ENCODE measurements at regions not wholly inside any gene's neighbourhood (a gene's known extent, or its start where the extent isn't known, plus 50 kb on each side); places are given as distances from the start of the nearest gene placed in this dataset.

DNA sequence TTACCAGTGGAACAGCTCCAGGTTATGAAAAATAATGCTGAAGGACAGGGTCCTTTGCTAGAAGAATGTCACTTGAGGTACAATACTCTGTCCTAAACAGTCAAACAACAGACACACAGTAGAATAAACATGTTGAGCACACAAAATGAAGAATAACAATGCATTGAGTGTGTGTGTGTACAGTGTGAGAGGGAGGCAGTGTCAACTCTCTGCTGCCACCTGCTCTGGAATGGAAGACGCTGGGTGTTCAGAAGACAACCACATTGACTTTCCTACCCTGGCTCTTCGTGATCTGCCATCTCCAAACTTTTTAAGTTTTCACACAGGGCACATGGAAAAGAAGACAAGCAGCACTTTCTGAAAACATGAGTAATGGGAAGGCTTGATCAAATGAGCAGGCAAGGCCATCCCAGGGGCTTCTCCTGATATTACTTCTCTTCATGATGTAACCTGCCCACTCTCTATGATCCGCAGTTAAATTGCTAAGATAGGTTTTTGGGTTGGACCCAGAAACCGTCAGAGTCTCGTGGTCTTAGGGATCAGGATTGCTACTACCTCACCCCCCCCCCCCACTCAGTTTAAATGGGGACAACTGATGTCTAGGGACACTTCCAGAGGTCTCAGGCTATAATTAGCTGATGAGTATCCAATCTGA lies 533.2 kb upstream of the TNP1 start:
- POLR2A ChIA-PET = no interaction called here
- DNase-seq (ENCODE audit: extremely low spot score) = no peak

GRCh38 chr2:217387776-217388387 lies 528.0 kb upstream of the TNP1 start:
- ChIA-PET CTCF (no interaction called here), POLR2A (no interaction called here)
- no peak for DNase-seq (ENCODE audit: extremely low spot score)
- TF ChIP-seq, protein P1, sequence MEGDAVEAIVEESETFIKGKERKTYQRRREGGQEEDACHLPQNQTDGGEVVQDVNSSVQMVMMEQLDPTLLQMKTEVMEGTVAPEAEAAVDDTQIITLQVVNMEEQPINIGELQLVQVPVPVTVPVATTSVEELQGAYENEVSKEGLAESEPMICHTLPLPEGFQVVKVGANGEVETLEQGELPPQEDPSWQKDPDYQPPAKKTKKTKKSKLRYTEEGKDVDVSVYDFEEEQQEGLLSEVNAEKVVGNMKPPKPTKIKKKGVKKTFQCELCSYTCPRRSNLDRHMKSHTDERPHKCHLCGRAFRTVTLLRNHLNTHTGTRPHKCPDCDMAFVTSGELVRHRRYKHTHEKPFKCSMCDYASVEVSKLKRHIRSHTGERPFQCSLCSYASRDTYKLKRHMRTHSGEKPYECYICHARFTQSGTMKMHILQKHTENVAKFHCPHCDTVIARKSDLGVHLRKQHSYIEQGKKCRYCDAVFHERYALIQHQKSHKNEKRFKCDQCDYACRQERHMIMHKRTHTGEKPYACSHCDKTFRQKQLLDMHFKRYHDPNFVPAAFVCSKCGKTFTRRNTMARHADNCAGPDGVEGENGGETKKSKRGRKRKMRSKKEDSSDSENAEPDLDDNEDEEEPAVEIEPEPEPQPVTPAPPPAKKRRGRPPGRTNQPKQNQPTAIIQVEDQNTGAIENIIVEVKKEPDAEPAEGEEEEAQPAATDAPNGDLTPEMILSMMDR (IDR thresholded peaks at IDR 0.05; ENCODE audit: control extremely low read depth, extremely low read depth, low read depth, missing control alignments) = no peak

More for the DNA sequence above, 533.2 kb upstream of the TNP1 start:
- TF ChIP-seq, protein P1 (IDR thresholded peaks at IDR 0.05; ENCODE audit: control extremely low read depth, extremely low read depth, low read depth, missing control alignments) = no peak
- CTCF ChIA-PET = interaction anchor here (2.0 kb wide), 1 partner anchor 10 kb away, joined by 9 read pairs; no protein-coding TSS in a partner anchor

- TF ChIP-seq, protein P1 (IDR thresholded peaks at IDR 0.05; ENCODE audit: control extremely low read depth, extremely low read depth, low read depth, missing control alignments) = no peak
- DNase-seq (ENCODE audit: extremely low spot score) = no peak
- ChIA-PET POLR2A (no interaction called here), CTCF (no interaction called here)
These were observed 526.2 kb upstream of the TNP1 start for GRCh38 chr2:217386041-217386440.

DNA sequence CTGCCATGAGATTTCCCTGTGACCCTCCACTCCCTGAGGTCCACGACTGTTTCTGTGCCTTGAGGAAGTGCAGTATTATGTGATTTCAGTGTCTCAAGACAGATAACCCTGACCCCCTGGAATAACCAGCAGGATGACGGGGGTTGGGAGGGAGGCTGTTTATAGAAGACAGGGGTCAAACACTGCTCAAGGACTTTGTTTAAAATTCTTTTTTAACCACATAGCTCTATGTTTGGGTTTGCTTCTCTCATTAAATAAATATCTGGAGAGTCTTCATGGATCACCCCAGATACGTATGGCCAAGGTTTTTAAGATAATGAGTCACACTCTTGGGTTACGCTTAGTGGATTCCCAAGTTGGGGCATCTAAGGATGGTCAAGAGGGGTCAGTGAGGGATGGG lies 523.8 kb upstream of the TNP1 start:
- CTCF ChIA-PET = no interaction called here
- POLR2A ChIA-PET = no interaction called here
- TF ChIP-seq, protein P1 (IDR thresholded peaks at IDR 0.05; ENCODE audit: control extremely low read depth, extremely low read depth, low read depth, missing control alignments) = no peak
- no peak for DNase-seq (ENCODE audit: extremely low spot score)

DNA sequence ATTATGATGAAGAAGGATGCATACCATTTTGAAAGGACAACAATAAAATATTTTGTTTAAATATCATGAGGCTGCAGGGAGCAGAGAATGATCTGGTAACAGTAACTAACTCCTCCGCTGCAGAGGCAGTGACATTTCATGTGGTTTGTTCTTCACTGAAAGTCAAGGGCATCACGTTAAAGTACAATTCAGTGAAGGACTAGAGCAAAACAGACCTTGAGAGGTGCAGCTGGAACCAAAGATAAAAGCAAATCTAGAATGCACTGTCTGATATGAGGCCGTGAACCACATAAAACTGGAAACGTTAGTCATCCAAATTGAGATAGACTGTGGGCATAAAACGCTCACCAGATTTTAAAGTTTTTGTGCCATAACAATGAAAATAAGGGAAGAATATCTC lies 522.9 kb upstream of the TNP1 start:
- no peak for DNase-seq (ENCODE audit: extremely low spot score)
- CTCF ChIA-PET = no interaction called here
- TF ChIP-seq, protein P1 (IDR thresholded peaks at IDR 0.05; ENCODE audit: control extremely low read depth, extremely low read depth, low read depth, missing control alignments) = no peak
- POLR2A ChIA-PET = no interaction called here

DNA sequence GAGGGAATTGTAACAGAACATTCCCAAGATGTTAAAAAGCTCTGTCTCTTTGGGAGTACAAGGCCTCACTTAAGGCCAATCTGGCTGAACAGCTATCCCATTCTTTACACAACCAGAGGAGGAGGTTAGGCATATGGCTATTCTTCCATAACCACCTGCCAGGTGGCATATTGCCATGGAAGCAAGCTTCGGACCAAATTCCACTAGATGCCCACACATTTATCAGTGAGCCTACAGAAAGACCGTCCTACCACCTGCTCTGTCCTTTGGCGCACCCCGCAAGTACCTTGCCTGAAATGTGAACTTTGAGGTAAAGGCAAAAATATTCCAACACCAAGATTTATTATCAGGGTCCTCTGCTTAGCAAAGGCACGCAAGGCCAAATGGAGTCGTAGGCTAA lies 519.9 kb upstream of the TNP1 start:
- no peak for DNase-seq (ENCODE audit: extremely low spot score)
- POLR2A ChIA-PET = no interaction called here
- TF ChIP-seq, protein P1 (IDR thresholded peaks at IDR 0.05; ENCODE audit: control extremely low read depth, extremely low read depth, low read depth, missing control alignments) = no peak
- CTCF ChIA-PET = interaction anchor here (0.9 kb wide), 1 partner anchor 18 kb away, joined by 4 read pairs; no protein-coding TSS in a partner anchor

All from GM10248 (cell line).